IPS-15b (cell line): ENCODE measurements at regions not wholly inside any gene's neighbourhood (a gene's known extent, or its start where the extent isn't known, plus 50 kb on each side); places are given as distances from the start of the nearest gene placed in this dataset.

ENCODE experiments used
- H3K27me3 ChIP-seq: one replicate; pipeline ENCODE4 v1.6.1; 2013; ENCODE audit warnings: low read length; ENCODE audit not compliant: control insufficient read depth, insufficient read depth
- H3K36me3 ChIP-seq: one replicate; pipeline ENCODE4 v1.6.1; 2013; ENCODE audit warnings: low read length; ENCODE audit not compliant: control insufficient read depth, insufficient read depth
- H3K4me1 ChIP-seq: one replicate; pipeline ENCODE4 v1.6.1; 2013; ENCODE audit warnings: mild to moderate bottlenecking, low read length; ENCODE audit not compliant: control insufficient read depth, insufficient read depth
- H3K4me3 ChIP-seq: one replicate; pipeline ENCODE4 v1.5.1; 2013; ENCODE audit warnings: low read depth, low read length
- H3K9ac ChIP-seq: one replicate; pipeline ENCODE4 v1.6.1; 2013; ENCODE audit warnings: low read depth, mild to moderate bottlenecking, low read length
- H3K9me3 ChIP-seq: one replicate; pipeline ENCODE4 v1.6.1; 2013; ENCODE audit warnings: mild to moderate bottlenecking, low read length; ENCODE audit not compliant: control insufficient read depth, insufficient read depth

GRCh38 chr3:189070965-189071364, 100.8 kb upstream of the TPRG1 start:
- no peaks in the 10 kb centered on the region for H3K36me3 ChIP-seq
- no peak overlapping the region for H3K4me3 ChIP-seq
- no peaks in the 10 kb centered on the region for H3K27me3 ChIP-seq
- no peaks in the 10 kb centered on the region for H3K9me3 ChIP-seq
- H3K4me1 ChIP-seq, result no peaks in the 10 kb centered on the region
- no peak overlapping the region for H3K9ac ChIP-seq

GRCh38 chr3:189071446-189071845, 100.3 kb upstream of the TPRG1 start:
- H3K9ac ChIP-seq, result no peak overlapping the region
- no peak overlapping the region for H3K4me3 ChIP-seq
- H3K27me3 ChIP-seq, result no peaks in the 10 kb centered on the region
- H3K36me3 ChIP-seq, result no peaks in the 10 kb centered on the region
- no peaks in the 10 kb centered on the region for H3K4me1 ChIP-seq
- no peaks in the 10 kb centered on the region for H3K9me3 ChIP-seq

GRCh38 chr3:189076449-189076848, 95.3 kb upstream of the TPRG1 start:
- H3K36me3 ChIP-seq, result no peaks in the 10 kb centered on the region
- H3K9ac ChIP-seq, result no peak overlapping the region
- no peaks in the 10 kb centered on the region for H3K9me3 ChIP-seq
- H3K27me3 ChIP-seq, result no peaks in the 10 kb centered on the region
- no peaks in the 10 kb centered on the region for H3K4me1 ChIP-seq
- no peak overlapping the region for H3K4me3 ChIP-seq

- Histone ChIP-seq H3K4me3 (no peak overlapping the region), H3K9ac (no peak overlapping the region), H3K27me3 (no peaks in the 10 kb centered on the region), H3K4me1 (no peaks in the 10 kb centered on the region), H3K9me3 (no peaks in the 10 kb centered on the region), H3K36me3 (no peaks in the 10 kb centered on the region)
These were observed 91.0 kb upstream of the TPRG1 start for GRCh38 chr3:189080745-189081144.

GRCh38 chr3:189082666-189083427, 88.9 kb upstream of the TPRG1 start:
- Histone ChIP-seq H3K4me1 (no peaks in the 10 kb centered on the region), H3K9ac (no peak overlapping the region), H3K9me3 (no peaks in the 10 kb centered on the region), H3K27me3 (no peaks in the 10 kb centered on the region), H3K36me3 (no peaks in the 10 kb centered on the region), H3K4me3 (no peak overlapping the region)

GRCh38 chr3:189084620-189085019, 87.2 kb upstream of the TPRG1 start:
- Histone ChIP-seq H3K9me3 (no peaks in the 10 kb centered on the region), H3K27me3 (no peaks in the 10 kb centered on the region), H3K4me3 (no peak overlapping the region), H3K4me1 (no peaks in the 10 kb centered on the region), H3K9ac (no peak overlapping the region), H3K36me3 (no peaks in the 10 kb centered on the region)

GRCh38 chr3:189092547-189092946, 79.2 kb upstream of the TPRG1 start:
- no peaks in the 10 kb centered on the region for H3K27me3 ChIP-seq
- H3K9ac ChIP-seq, result no peak overlapping the region
- H3K9me3 ChIP-seq, result no peaks in the 10 kb centered on the region
- no peak overlapping the region for H3K4me3 ChIP-seq
- no peaks in the 10 kb centered on the region for H3K4me1 ChIP-seq
- H3K36me3 ChIP-seq, result no peaks in the 10 kb centered on the region

- Histone ChIP-seq H3K27me3 (no peaks in the 10 kb centered on the region), H3K9me3 (no peaks in the 10 kb centered on the region), H3K36me3 (no peaks in the 10 kb centered on the region), H3K9ac (no peak overlapping the region), H3K4me3 (no peak overlapping the region), H3K4me1 (no peaks in the 10 kb centered on the region)
These were observed 77.2 kb upstream of the TPRG1 start for GRCh38 chr3:189094539-189094938.

DNA sequence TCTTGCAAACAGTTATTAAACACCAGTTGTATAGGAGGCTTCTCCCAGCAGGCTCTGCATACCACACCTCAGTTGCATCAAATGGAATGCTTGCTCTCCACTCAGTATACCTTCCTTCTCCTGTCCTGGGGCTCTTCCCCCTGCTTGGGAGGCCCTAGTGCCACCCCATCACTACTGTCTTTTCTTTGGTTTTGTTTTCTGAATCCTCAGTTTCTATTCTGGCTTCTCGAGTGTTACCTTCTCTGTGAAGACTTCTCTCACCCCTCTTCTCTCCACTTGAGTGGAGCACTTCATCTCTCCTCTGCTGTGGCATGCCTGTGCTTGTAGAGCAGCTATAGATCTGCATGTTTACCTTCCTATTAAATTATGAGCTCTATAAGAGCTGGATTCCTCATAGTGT, 75.7 kb upstream of the TPRG1 start:
- Histone ChIP-seq H3K4me1 (no peaks in the 10 kb centered on the region), H3K4me3 (no peak overlapping the region), H3K9me3 (no peaks in the 10 kb centered on the region), H3K9ac (no peak overlapping the region), H3K36me3 (no peaks in the 10 kb centered on the region), H3K27me3 (no peaks in the 10 kb centered on the region)

DNA sequence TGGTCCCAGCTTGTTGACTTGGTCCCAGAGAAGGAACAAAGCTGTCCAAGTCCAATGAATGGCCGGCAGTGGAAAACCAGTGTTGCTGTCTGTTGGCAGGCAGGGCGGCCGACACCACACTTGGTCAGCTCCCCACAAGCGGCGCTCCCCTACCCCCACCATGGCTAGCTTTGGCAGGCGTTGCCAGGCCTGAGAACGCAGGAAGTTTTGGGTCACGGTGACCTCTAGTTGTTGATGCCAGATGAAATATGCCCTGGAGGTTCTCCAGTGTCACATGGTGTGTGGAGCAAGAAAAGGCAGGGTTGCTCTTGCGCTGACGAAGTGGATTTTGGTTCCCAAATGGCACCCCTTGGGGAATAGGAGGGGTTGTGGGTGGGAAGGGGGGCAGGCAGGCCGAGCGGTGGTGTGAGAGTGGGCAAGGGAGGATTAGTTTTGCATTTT, 72.7 kb upstream of the TPRG1 start:
- Histone ChIP-seq H3K9me3 (no peaks in the 10 kb centered on the region), H3K27me3 (no peaks in the 10 kb centered on the region), H3K36me3 (no peaks in the 10 kb centered on the region), H3K4me3 (no peak overlapping the region), H3K4me1 (no peaks in the 10 kb centered on the region), H3K9ac (no peak overlapping the region)

GRCh38 chr3:189099505-189100290, 72.1 kb upstream of the TPRG1 start:
- Histone ChIP-seq H3K4me1 (no peaks in the 10 kb centered on the region), H3K36me3 (no peaks in the 10 kb centered on the region), H3K9ac (no peak overlapping the region), H3K4me3 (no peak overlapping the region), H3K27me3 (no peaks in the 10 kb centered on the region), H3K9me3 (no peaks in the 10 kb centered on the region)

GRCh38 chr3:189100866-189101265, 70.9 kb upstream of the TPRG1 start:
- no peaks in the 10 kb centered on the region for H3K9me3 ChIP-seq
- H3K9ac ChIP-seq, result no peak overlapping the region
- H3K27me3 ChIP-seq, result no peaks in the 10 kb centered on the region
- H3K4me3 ChIP-seq, result no peak overlapping the region
- no peaks in the 10 kb centered on the region for H3K4me1 ChIP-seq
- no peaks in the 10 kb centered on the region for H3K36me3 ChIP-seq
